MCF 10A (cell line): ENCODE measurements at regions not wholly inside any gene's neighbourhood (a gene's known extent, or its start where the extent isn't known, plus 50 kb on each side); places are given as distances from the start of the nearest gene placed in this dataset.

Experiments used
- BruUV-seq: library from RNA; stranded (reverse); fragments of 400-500 nt; replicated peaks from 2 replicates; lab custom pipeline; 2021; lab: Mats Ljungman, UMichigan
- CTCF ChIA-PET: fragments of 300-600 bp; sonication (Branson Sonifier 250); formaldehyde crosslinking; extraction: SDS; loops from one replicate; lab custom pipeline; 2021; ENCODE audit warnings: antibody characterized with exemption, inconsistent platforms; lab: Yijun Ruan, JAX
- POLR2A ChIA-PET: fragments of 300-600, 350-650 bp; sonication (Branson Sonifier 250); formaldehyde crosslinking; extraction: SDS; loops from one replicate; lab custom pipeline; 2020; ENCODE audit warnings: antibody characterized with exemption, inconsistent platforms; lab: Yijun Ruan, JAX
- DNase-seq: peaks from one replicate; pipeline ENCODE4 v3.0.0-alpha.2; 2018; ENCODE audit not compliant: unreplicated experiment
- H3K27ac Mint-ChIP-seq: one replicate; pipeline ENCODE4 v1.8.0; 2022; ENCODE audit warnings: mild to moderate bottlenecking, low read depth, mixed read lengths; ENCODE audit not compliant: unreplicated experiment
- H3K27me3 Mint-ChIP-seq: one replicate; pipeline ENCODE4 v1.8.0; 2022; ENCODE audit warnings: mixed read lengths; ENCODE audit not compliant: insufficient read depth, unreplicated experiment
- H3K36me3 Mint-ChIP-seq: one replicate; pipeline ENCODE4 v1.8.0; 2022; ENCODE audit warnings: mild to moderate bottlenecking, moderate library complexity, mixed read lengths; ENCODE audit not compliant: insufficient read depth, unreplicated experiment
- H3K4me1 Mint-ChIP-seq: one replicate; pipeline ENCODE4 v1.8.0; 2022; ENCODE audit warnings: mixed read lengths; ENCODE audit not compliant: insufficient read depth, unreplicated experiment
- H3K4me3 Mint-ChIP-seq: one replicate; pipeline ENCODE4 v1.8.0; 2022; ENCODE audit warnings: mild to moderate bottlenecking, moderate library complexity, mixed read lengths; ENCODE audit not compliant: unreplicated experiment
- H3K9me3 Mint-ChIP-seq: one replicate; pipeline ENCODE4 v1.8.0; 2022; ENCODE audit warnings: mixed read lengths; ENCODE audit not compliant: unreplicated experiment
- CTCF ChIP-seq: fragments of 200-600 bp; IDR thresholded peaks from one replicate; pipeline ENCODE4 v1.8.0; 2022; ENCODE audit warnings: antibody characterized with exemption, mild to moderate bottlenecking; ENCODE audit not compliant: unreplicated experiment
- intact Hi-C: fragments of 100-400 bp; cut with micrococcal nuclease; formaldehyde crosslinking; loops from 2 replicates; pipeline ENCODE4 v1.14.1; 2022

GRCh38 chr3:135567223-135567622 is 398.3 kb upstream of the PPP2R3A start:
- POLR2A ChIA-PET, result no interaction called here
- CTCF ChIA-PET, result no interaction called here
- H3K9me3 Mint-ChIP-seq, result peaks cover 23% of the 10 kb centered on the region
- no peaks in the 10 kb centered on the region for H3K27me3 Mint-ChIP-seq
- no peaks in the 10 kb centered on the region for H3K36me3 Mint-ChIP-seq
- no peak overlapping the region for H3K4me3 Mint-ChIP-seq
- TF ChIP-seq CTCF, result no peak
- intact Hi-C loops, result no loop called here
- no peaks in the 10 kb centered on the region for H3K4me1 Mint-ChIP-seq
- no TSS peak for BruUV-seq
- no peak overlapping the region for H3K27ac Mint-ChIP-seq
- no peak for DNase-seq

- intact Hi-C loops, result no loop called here
- H3K4me3 Mint-ChIP-seq, result no peak overlapping the region
- no peaks in the 10 kb centered on the region for H3K4me1 Mint-ChIP-seq
- no TSS peak for BruUV-seq
- no peak for TF ChIP-seq CTCF
- no peaks in the 10 kb centered on the region for H3K27me3 Mint-ChIP-seq
- no peak for DNase-seq
- CTCF ChIA-PET, result interaction anchor here (0.6 to 1.2 kb wide), 3 partner anchors 23 to 97 kb away, joined by 3 to 4 read pairs (median 3); no protein-coding TSS in a partner anchor
- POLR2A ChIA-PET, result interaction anchor here (0.6 kb wide), 1 partner anchor 553 kb away, joined by 3 read pairs; no protein-coding TSS in a partner anchor
- H3K27ac Mint-ChIP-seq, result no peak overlapping the region
- peaks cover 7% of the 10 kb centered on the region for H3K9me3 Mint-ChIP-seq
- no peaks in the 10 kb centered on the region for H3K36me3 Mint-ChIP-seq
Measured at GRCh38 chr3:135576751-135577150, 388.8 kb upstream of the PPP2R3A start.

- no peaks in the 10 kb centered on the region for H3K4me1 Mint-ChIP-seq
- intact Hi-C loops, result no loop called here
- no peak overlapping the region for H3K27ac Mint-ChIP-seq
- no peak for DNase-seq
- ChIA-PET CTCF (interaction anchor here (0.6 to 1.5 kb wide), 2 partner anchors 18 to 607 kb away, joined by 3 read pairs; no protein-coding TSS in a partner anchor), POLR2A (no interaction called here)
- no peak overlapping the region for H3K4me3 Mint-ChIP-seq
- no peaks in the 10 kb centered on the region for H3K36me3 Mint-ChIP-seq
- H3K27me3 Mint-ChIP-seq, result no peaks in the 10 kb centered on the region
- peaks cover 7% of the 10 kb centered on the region for H3K9me3 Mint-ChIP-seq
- TF ChIP-seq CTCF, result no peak
- no TSS peak for BruUV-seq
Measured at GRCh38 chr3:135581806-135582205, 383.7 kb upstream of the PPP2R3A start.

GRCh38 chr3:135582800-135583199 is 382.7 kb upstream of the PPP2R3A start:
- Mint-ChIP-seq H3K4me3 (no peak overlapping the region), H3K27ac (no peak overlapping the region), H3K4me1 (no peaks in the 10 kb centered on the region), H3K27me3 (no peaks in the 10 kb centered on the region), H3K9me3 (peaks cover 7% of the 10 kb centered on the region), H3K36me3 (no peaks in the 10 kb centered on the region)
- no peak for TF ChIP-seq CTCF
- ChIA-PET POLR2A (no interaction called here), CTCF (interaction anchor here (1.5 kb wide), 1 partner anchor 17 kb away, joined by 3 read pairs; no protein-coding TSS in a partner anchor)
- no peak for DNase-seq
- BruUV-seq, result no TSS peak
- intact Hi-C loops, result no loop called here
